ENCODE measurements at regions not wholly inside any gene's neighbourhood (a gene's known extent, or its start where the extent isn't known, plus 50 kb on each side); places are given as distances from the start of the nearest gene placed in this dataset.
A peak's percentile ranks its signal among the peaks of the same experiment; 100 is the strongest.

DNA sequence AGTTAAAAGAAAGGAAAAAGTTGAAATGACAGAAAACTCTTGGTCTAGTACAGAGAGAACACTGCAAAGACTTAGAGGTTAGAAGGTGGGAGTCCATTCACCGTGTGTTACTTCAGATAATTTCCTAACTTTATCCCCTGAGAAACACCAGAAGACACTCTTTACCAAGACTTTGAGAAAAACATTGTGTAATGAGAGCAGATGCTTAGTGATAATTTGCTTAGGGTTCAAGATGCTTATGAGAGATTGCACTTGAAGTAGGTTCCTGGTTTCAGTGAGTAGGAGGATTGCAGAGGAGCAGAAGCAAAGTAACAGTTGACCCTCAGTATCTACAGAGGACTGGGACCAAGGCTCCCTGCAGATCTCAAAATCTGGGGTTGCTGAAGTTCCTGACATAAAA lies 594.1 kb downstream of the NR2F2 start:
- intact Hi-C loops (cut with DNase I) = no loop called here
- H3K9me3 ChIP-seq = no peaks in the 10 kb centered on the region
- WGBS, 2 donors = 0% methylated on average over 1 of the region's 1 CpG
- H3K27ac ChIP-seq = no peak overlapping the region
- H3K36me3 ChIP-seq = no peaks in the 10 kb centered on the region
- no peaks in the 10 kb centered on the region for H3K4me1 ChIP-seq
- no peak overlapping the region for H3K4me3 ChIP-seq
- FAIRE-seq = no peak
- TF ChIP-seq CTCF (IDR thresholded peaks at IDR 0.05) = no peak
- ATAC-seq = no peak
- peaks cover 0 to 4% (median 1%) of the 10 kb centered on the region in 4 donors for H3K27me3 ChIP-seq
- no peak for DNase-seq

DNA sequence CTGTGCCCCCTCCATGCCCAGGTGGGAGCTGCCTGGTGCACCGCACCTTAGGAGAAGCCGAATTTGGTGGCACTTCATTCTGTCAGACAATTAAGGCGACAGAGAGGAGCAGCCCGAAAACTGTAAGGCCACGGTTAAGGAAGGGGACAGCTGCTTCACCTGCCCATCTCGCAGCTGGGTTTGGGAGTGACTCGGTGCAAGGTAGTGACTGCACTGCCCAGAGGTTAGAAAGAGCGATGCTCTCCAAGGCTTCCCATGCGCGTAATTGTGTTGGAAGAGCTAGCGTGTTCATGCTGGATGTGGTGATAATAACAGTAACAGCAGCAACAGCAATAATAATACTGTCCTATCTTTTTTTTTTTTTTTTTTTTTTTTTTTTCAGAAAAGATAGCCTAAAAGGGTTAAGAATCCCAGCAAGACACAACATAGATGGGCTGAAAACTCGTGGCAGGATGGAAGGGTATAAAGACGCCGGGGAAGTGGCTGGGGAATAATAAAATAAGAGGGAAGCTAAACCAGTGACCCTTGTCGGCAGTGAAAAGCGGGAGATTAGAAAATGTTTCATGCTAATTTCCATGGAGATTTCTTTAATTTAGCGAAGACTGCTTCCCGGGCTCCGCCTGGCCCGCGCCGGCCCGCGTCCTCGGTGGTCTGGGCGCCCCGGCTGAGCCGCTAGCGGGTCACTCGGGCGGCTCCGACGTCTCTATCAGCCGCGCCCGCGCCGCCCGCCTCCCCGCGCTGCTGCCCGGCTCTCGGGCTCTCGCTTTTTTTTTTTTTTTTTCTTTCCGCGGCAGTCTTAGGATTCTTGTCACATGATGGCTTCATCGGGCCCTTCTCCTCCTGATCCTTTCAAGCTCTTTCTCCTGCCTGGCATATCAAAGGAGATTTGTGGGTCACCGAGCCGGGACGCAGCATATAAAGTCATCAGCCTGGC lies 617.1 kb downstream of the NR2F2 start:
- intact Hi-C loops (cut with DNase I) = no loop called here
- Histone ChIP-seq H3K27me3 (peaks cover 0 to 4% (median 1%) of the 10 kb centered on the region in 4 donors), H3K27ac (no peak overlapping the region), H3K4me3 (peak overlapping the region in 1 of 4 donors; percentile 13), H3K4me1 (no peaks in the 10 kb centered on the region), H3K36me3 (no peaks in the 10 kb centered on the region), H3K9me3 (no peaks in the 10 kb centered on the region)
- no peak for FAIRE-seq
- 19 to 23% methylated on average over 36 to 50 of the region's 50 CpGs for WGBS, 2 donors
- ATAC-seq = no peak
- no peak for TF ChIP-seq CTCF (IDR thresholded peaks at IDR 0.05)
- DNase-seq = no peak

GRCh38 chr15:96948981-96949380 lies 618.5 kb downstream of the NR2F2 start:
- no peak for TF ChIP-seq CTCF (IDR thresholded peaks at IDR 0.05)
- H3K27ac ChIP-seq = no peak overlapping the region
- no peak overlapping the region for H3K4me3 ChIP-seq
- peaks cover 0 to 4% (median under 1%) of the 10 kb centered on the region in 4 donors for H3K27me3 ChIP-seq
- intact Hi-C loops (cut with DNase I) = no loop called here
- FAIRE-seq = no peak
- no peaks in the 10 kb centered on the region for H3K9me3 ChIP-seq
- no peak for DNase-seq
- ATAC-seq = no peak
- H3K36me3 ChIP-seq = no peaks in the 10 kb centered on the region
- 86 to 87% methylated on average over 2 of the region's 2 CpGs for WGBS, 2 donors
- no peaks in the 10 kb centered on the region for H3K4me1 ChIP-seq

DNA sequence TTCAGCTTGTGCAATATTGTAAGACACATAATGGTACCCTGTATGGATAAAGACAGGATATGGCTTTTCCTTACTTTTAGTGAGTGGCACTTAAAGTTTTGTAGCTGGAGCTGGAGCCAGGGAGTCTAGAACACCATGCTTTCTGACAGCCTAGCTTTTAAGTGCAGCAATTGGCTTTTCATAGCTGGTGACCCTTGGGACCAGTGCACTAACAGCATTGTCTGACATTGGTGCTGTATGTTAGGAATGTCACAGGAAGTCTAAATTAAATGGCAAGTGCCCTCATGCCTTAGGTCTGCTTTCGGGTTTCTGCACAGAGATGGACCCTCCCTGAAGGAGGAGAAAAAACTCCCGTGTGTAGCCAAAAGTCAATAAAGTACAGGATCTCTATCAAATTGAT lies 628.2 kb downstream of the NR2F2 start:
- H3K4me1 ChIP-seq = no peaks in the 10 kb centered on the region
- no peak overlapping the region for H3K4me3 ChIP-seq
- ATAC-seq (no peak), DNase-seq (no peak), FAIRE-seq (no peak)
- no peaks in the 10 kb centered on the region for H3K36me3 ChIP-seq
- H3K27me3 ChIP-seq = peaks cover 0 to 3% (median 0%) of the 10 kb centered on the region in 4 donors
- H3K9me3 ChIP-seq = no peaks in the 10 kb centered on the region
- 46 to 51% methylated on average over 2 of the region's 2 CpGs for WGBS, 2 donors
- TF ChIP-seq CTCF (IDR thresholded peaks at IDR 0.05) = no peak
- intact Hi-C loops (cut with DNase I) = no loop called here
- no peak overlapping the region for H3K27ac ChIP-seq

DNA sequence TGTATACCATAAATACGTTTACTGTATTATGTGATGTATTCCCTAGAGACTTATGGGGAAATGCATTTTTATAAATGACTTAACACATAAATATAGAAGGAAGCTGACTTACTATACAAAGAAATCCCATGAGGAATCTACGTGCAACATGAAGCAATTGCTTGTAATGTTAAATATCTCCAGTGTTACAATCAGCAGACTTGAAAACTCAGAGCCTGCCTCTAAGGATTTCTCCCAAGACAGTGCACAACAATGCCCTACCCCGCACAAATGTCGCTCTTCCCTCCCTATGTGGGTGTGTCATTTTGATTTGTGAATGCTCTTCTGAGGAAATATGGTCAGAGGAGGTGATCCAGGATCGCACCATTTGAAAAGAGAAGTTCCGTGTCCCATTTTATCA lies 629.0 kb downstream of the NR2F2 start:
- Histone ChIP-seq H3K4me1 (no peaks in the 10 kb centered on the region), H3K36me3 (no peaks in the 10 kb centered on the region), H3K27ac (no peak overlapping the region), H3K4me3 (no peak overlapping the region), H3K27me3 (no peaks in the 10 kb centered on the region), H3K9me3 (no peaks in the 10 kb centered on the region)
- intact Hi-C loops (cut with DNase I) = no loop called here
- ATAC-seq (no peak), DNase-seq (no peak), FAIRE-seq (no peak)
- TF ChIP-seq CTCF (IDR thresholded peaks at IDR 0.05) = no peak
- WGBS, 2 donors = 73 to 77% methylated on average over 6 of the region's 6 CpGs
